ENCODE measurements at regions not wholly inside any gene's neighbourhood (a gene's known extent, or its start where the extent isn't known, plus 50 kb on each side); places are given as distances from the start of the nearest gene placed in this dataset.
"Not testable (repeated sequence)": the region's sequence is repeated elsewhere in the genome, so short reads cannot be mapped to it uniquely, and the experiment has no call there.

DNA sequence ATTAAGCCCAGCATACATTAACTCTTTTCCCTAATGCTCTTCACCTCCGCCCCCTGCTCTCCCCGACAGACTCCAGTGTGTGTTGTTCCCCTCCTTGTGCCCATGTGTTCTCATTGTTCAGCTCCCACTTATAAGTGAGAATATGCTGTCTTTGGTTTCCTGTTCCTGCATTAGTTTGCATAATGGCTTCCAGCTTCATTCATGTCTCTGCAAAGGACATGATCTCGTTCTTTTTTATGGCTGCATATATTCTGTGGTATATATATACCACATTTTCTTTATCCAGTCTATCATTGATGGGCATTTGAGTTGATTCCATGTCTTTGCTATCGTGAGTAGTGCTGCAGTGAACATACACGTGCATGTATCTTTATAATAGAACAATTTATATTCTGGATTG lies 69.3 kb upstream of the NAA35 start:
- TF ChIP-seq, protein P1, sequence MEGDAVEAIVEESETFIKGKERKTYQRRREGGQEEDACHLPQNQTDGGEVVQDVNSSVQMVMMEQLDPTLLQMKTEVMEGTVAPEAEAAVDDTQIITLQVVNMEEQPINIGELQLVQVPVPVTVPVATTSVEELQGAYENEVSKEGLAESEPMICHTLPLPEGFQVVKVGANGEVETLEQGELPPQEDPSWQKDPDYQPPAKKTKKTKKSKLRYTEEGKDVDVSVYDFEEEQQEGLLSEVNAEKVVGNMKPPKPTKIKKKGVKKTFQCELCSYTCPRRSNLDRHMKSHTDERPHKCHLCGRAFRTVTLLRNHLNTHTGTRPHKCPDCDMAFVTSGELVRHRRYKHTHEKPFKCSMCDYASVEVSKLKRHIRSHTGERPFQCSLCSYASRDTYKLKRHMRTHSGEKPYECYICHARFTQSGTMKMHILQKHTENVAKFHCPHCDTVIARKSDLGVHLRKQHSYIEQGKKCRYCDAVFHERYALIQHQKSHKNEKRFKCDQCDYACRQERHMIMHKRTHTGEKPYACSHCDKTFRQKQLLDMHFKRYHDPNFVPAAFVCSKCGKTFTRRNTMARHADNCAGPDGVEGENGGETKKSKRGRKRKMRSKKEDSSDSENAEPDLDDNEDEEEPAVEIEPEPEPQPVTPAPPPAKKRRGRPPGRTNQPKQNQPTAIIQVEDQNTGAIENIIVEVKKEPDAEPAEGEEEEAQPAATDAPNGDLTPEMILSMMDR (IDR thresholded peaks at IDR 0.05): not testable (repeated sequence)
- not testable (repeated sequence) for TF ChIP-seq POLR2A (IDR thresholded peaks at IDR 0.05)
